Transverse colon (tissue), 4 donors: ENCODE measurements at regions not wholly inside any gene's neighbourhood (a gene's known extent, or its start where the extent isn't known, plus 50 kb on each side); places are given as distances from the start of the nearest gene placed in this dataset.

Experiments used
- DNase-seq: peaks from one replicate; pipeline ENCODE4 v3.0.0-alpha.2; 2019
- H3K27ac ChIP-seq, 4 donors: fragments of 200-600 bp; sonication (generic); 2 replicates each; pipeline ENCODE4 v1.5.1; 2016 to 2018; ENCODE audit warnings: inconsistent platforms in 4 of 4
- H3K27me3 ChIP-seq: fragments of 200-600 bp; sonication (generic); 2 replicates; pipeline ENCODE4 v1.5.1; 2017; ENCODE audit warnings: inconsistent platforms
- H3K36me3 ChIP-seq, 4 donors: fragments of 200-600 bp; sonication (generic); 2 replicates each; pipeline ENCODE4 v1.5.1; 2017 to 2019; ENCODE audit warnings: inconsistent platforms in 4 of 4
- H3K4me1 ChIP-seq, 4 donors: fragments of 200-600 bp; sonication (generic); 2 replicates each; pipeline ENCODE4 v1.5.1; 2017 to 2020; ENCODE audit warnings: inconsistent platforms in 4 of 4
- H3K4me3 ChIP-seq, 4 donors: fragments of 200-600 bp; sonication (generic); 1 replicate in 1 of 4; 2 replicates in 3 of 4; pipeline versions ENCODE4 v1.5.1 to v1.6.1; 2017 to 2019; ENCODE audit warnings: inconsistent platforms in 4 of 4
- H3K9me3 ChIP-seq, 2 donors: fragments of 200-600 bp; sonication (generic); 2 replicates each; pipeline ENCODE4 v1.5.1; 2017 to 2019; ENCODE audit warnings: inconsistent platforms in 2 of 2
- CTCF ChIP-seq, 5 experiments: fragments of 200-600 bp in 3 of 5; fragments of 450-650 bp in 2 of 5; sonication (generic) in 3 of 5; IDR thresholded peaks; 1 replicate in 2 of 5; 2 replicates in 3 of 5; pipeline ENCODE4 v1.5.1; 2016 to 2017; ENCODE audit warnings: antibody characterized with exemption in 5 of 5, inconsistent platforms in 3 of 5, mild to moderate bottlenecking in 2 of 5, moderate library complexity in 1 of 5
- EP300 ChIP-seq: sonication (generic); formaldehyde crosslinking; IDR thresholded peaks from one replicate; pipeline ENCODE4 v1.6.1; 2017; ENCODE audit warnings: antibody characterized with exemption, low read depth
- POLR2A ChIP-seq: fragments of 450-650 bp; IDR thresholded peaks from one replicate; pipeline ENCODE4 v1.6.1; 2016; ENCODE audit warnings: antibody characterized with exemption, mild to moderate bottlenecking, moderate library complexity
- POLR2AphosphoS5 ChIP-seq, 3 donors: sonication (generic); formaldehyde crosslinking; IDR thresholded peaks; one replicate each; pipeline ENCODE4 v1.6.1; 2016; ENCODE audit warnings: antibody characterized with exemption in 3 of 3
- WGBS, 2 donors: methylation state at CpG; one replicate each; pipeline ENCODE4 v1.1.5; 2018; ENCODE audit warnings: low coverage in 1 of 2; 5-methylcytosine and 5-hydroxymethylcytosine counted together
- in situ Hi-C, 4 donors: fragments of 200-750 bp; cut with MboI; loops; one replicate each; pipeline versions ENCODE4 v1.15.0 to v1.15.1; 2017; ENCODE audit warnings: low sequenced_read_pairs in 3 of 4, low pct_ligation_motif_present in 1 of 4, low pct_unique_long_range_greater_than_20kb in 1 of 4
- intact Hi-C: fragments of 100-400 bp; cut with DNase I; formaldehyde crosslinking; loops from one replicate; pipeline ENCODE4 v1.15.1; 2023; ENCODE audit warnings: low total_unique reads

GRCh38 chr11:69215216-69215615, 59.5 kb downstream of the SMIM38 start:
- H3K9me3 ChIP-seq = no peaks in the 10 kb centered on the region
- TF ChIP-seq POLR2A = no peak
- TF ChIP-seq POLR2AphosphoS5 (IDR thresholded peaks at IDR 0.05) = no peak
- TF ChIP-seq CTCF (IDR thresholded peaks at IDR 0.05) = no peak
- TF ChIP-seq EP300 = no peak
- no peaks in the 10 kb centered on the region for H3K4me1 ChIP-seq
- DNase-seq = no peak
- no peaks in the 10 kb centered on the region for H3K27me3 ChIP-seq
- 84% methylated on average over 1 of the region's 1 CpG; no CpG with 5 or more reads in 1 of the 2 donors for WGBS, 2 donors
- H3K4me3 ChIP-seq = no peak overlapping the region
- H3K27ac ChIP-seq = no peak overlapping the region
- intact Hi-C loops = no loop called here
- in situ Hi-C loops = no loop called here
- no peaks in the 10 kb centered on the region for H3K36me3 ChIP-seq

GRCh38 chr11:69215784-69216415, 60.2 kb downstream of the SMIM38 start:
- Histone ChIP-seq H3K4me3 (no peak overlapping the region), H3K36me3 (no peaks in the 10 kb centered on the region), H3K4me1 (no peaks in the 10 kb centered on the region), H3K9me3 (no peaks in the 10 kb centered on the region), H3K27ac (no peak overlapping the region), H3K27me3 (no peaks in the 10 kb centered on the region)
- in situ Hi-C loops (no loop called here), intact Hi-C loops (no loop called here)
- TF ChIP-seq POLR2A (no peak), POLR2AphosphoS5 (IDR thresholded peaks at IDR 0.05) (no peak), CTCF (IDR thresholded peaks at IDR 0.05) (no peak), EP300 (no peak)
- 54% methylated on average over 6 of the region's 6 CpGs; no CpG with 5 or more reads in 1 of the 2 donors for WGBS, 2 donors
- no peak for DNase-seq

- whole genome bisulfite sequencing, 2 donors = 58 to 84% methylated on average over 2 to 6 of the region's 6 CpGs
- no peaks in the 10 kb centered on the region for H3K36me3 ChIP-seq
- in situ Hi-C loops (no loop called here), intact Hi-C loops (no loop called here)
- H3K4me1 ChIP-seq = no peaks in the 10 kb centered on the region
- no peak for DNase-seq
- H3K4me3 ChIP-seq = no peak overlapping the region
- no peaks in the 10 kb centered on the region for H3K9me3 ChIP-seq
- TF ChIP-seq POLR2A (no peak), POLR2AphosphoS5 (IDR thresholded peaks at IDR 0.05) (no peak), EP300 (no peak), CTCF (IDR thresholded peaks at IDR 0.05) (no peak)
- H3K27ac ChIP-seq = no peak overlapping the region
- no peaks in the 10 kb centered on the region for H3K27me3 ChIP-seq
Observed at GRCh38 chr11:69216647-69217051, 60.9 kb downstream of the SMIM38 start.

GRCh38 chr11:69217276-69218105, 61.8 kb downstream of the SMIM38 start:
- WGBS, 2 donors = 63% methylated on average over 9 of the region's 9 CpGs; no CpG with 5 or more reads in 1 of the 2 donors

More at GRCh38 chr11:69217276-69218105, 61.8 kb downstream of the SMIM38 start:
- H3K9me3 ChIP-seq = no peaks in the 10 kb centered on the region
- no peaks in the 10 kb centered on the region for H3K4me1 ChIP-seq
- peak; percentile 31 for DNase-seq
- TF ChIP-seq POLR2AphosphoS5 (IDR thresholded peaks at IDR 0.05) = no peak
- TF ChIP-seq POLR2A = no peak
- no peak for TF ChIP-seq EP300
- TF ChIP-seq CTCF (IDR thresholded peaks at IDR 0.05) = no peak
- H3K27ac ChIP-seq = no peak overlapping the region
- in situ Hi-C loops (no loop called here), intact Hi-C loops (no loop called here)
- H3K4me3 ChIP-seq = no peak overlapping the region
- no peaks in the 10 kb centered on the region for H3K27me3 ChIP-seq
- H3K36me3 ChIP-seq = no peaks in the 10 kb centered on the region
